ENCODE measurements at regions not wholly inside any gene's neighbourhood (a gene's known extent, or its start where the extent isn't known, plus 50 kb on each side); places are given as distances from the start of the nearest gene placed in this dataset.

GRCh38 chr5:158272409-158272808 is 413.5 kb upstream of the CLINT1 start:
- Histone ChIP-seq H3K4me3 (ENCODE audit: low read length) (no peak overlapping the region), H3K4me1 (ENCODE audit: low read length) (no peaks in the 10 kb centered on the region), H2AFZ (ENCODE audit: low read length) (no peak overlapping the region), H3K4me2 (ENCODE audit: low read depth, low read length, poor library complexity, severe bottlenecking) (no peak overlapping the region), H3K27ac (ENCODE audit: low read length) (no peak overlapping the region), H3K9me2 (replicated peaks; ENCODE audit: insufficient read depth, low read length) (no peaks in the 10 kb centered on the region), H3K27me3 (ENCODE audit: low read length) (no peaks in the 10 kb centered on the region), H3K79me2 (ENCODE audit: low read length) (no peaks in the 10 kb centered on the region), H3K9me3 (ENCODE audit: low read length) (no peaks in the 10 kb centered on the region), H3K9ac (ENCODE audit: low read length) (no peak overlapping the region), H3K36me3 (ENCODE audit: insufficient read depth, low read length) (no peaks in the 10 kb centered on the region), H4K20me1 (ENCODE audit: insufficient read depth, low read depth, low read length) (no peaks in the 10 kb centered on the region)
- no peak for DNase-seq

- Histone ChIP-seq H3K4me1 (ENCODE audit: low read length) (no peaks in the 10 kb centered on the region), H2AFZ (ENCODE audit: low read length) (no peak overlapping the region), H3K79me2 (ENCODE audit: low read length) (no peaks in the 10 kb centered on the region), H3K27me3 (ENCODE audit: low read length) (no peaks in the 10 kb centered on the region), H3K9me3 (ENCODE audit: low read length) (no peaks in the 10 kb centered on the region), H3K36me3 (ENCODE audit: insufficient read depth, low read length) (no peaks in the 10 kb centered on the region), H3K9me2 (replicated peaks; ENCODE audit: insufficient read depth, low read length) (no peaks in the 10 kb centered on the region), H3K4me3 (ENCODE audit: low read length) (no peak overlapping the region), H3K4me2 (ENCODE audit: low read depth, low read length, poor library complexity, severe bottlenecking) (no peak overlapping the region), H4K20me1 (ENCODE audit: insufficient read depth, low read depth, low read length) (no peaks in the 10 kb centered on the region), H3K9ac (ENCODE audit: low read length) (no peak overlapping the region), H3K27ac (ENCODE audit: low read length) (no peak overlapping the region)
- no peak for DNase-seq
Observed at GRCh38 chr5:158270996-158271554, 412.1 kb upstream of the CLINT1 start.

DNA sequence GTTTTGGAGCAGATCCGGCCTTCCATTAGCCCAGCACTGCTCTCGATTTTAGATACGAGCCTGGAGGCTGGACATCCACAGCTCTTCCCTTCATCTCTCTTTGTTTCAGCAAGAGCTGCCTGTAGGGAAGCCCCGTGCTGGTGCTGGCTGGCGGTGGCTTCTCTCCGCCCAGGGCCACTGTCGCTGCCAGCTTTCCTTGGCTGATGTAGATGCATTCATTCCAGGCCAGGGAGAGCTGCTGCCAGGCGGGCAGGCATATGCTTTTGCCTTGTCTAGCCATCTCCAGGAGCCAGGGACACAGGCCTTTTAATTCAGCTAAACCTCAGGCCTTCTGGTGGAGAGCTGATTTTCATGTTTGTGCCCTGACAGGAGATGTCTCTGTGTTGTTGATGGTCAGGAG is 409.3 kb upstream of the CLINT1 start:
- Histone ChIP-seq H3K9me3 (ENCODE audit: low read length) (no peaks in the 10 kb centered on the region), H3K36me3 (ENCODE audit: insufficient read depth, low read length) (no peaks in the 10 kb centered on the region), H3K27ac (ENCODE audit: low read length) (no peak overlapping the region), H3K4me2 (ENCODE audit: low read depth, low read length, poor library complexity, severe bottlenecking) (no peak overlapping the region), H3K27me3 (ENCODE audit: low read length) (peaks cover 5% of the 10 kb centered on the region; the same call in 1 of the 2 replicates), H3K4me3 (ENCODE audit: low read length) (no peak overlapping the region), H3K79me2 (ENCODE audit: low read length) (no peaks in the 10 kb centered on the region), H3K9me2 (replicated peaks; ENCODE audit: insufficient read depth, low read length) (no peaks in the 10 kb centered on the region), H2AFZ (ENCODE audit: low read length) (no peak overlapping the region), H4K20me1 (ENCODE audit: insufficient read depth, low read depth, low read length) (no peaks in the 10 kb centered on the region), H3K4me1 (ENCODE audit: low read length) (no peaks in the 10 kb centered on the region), H3K9ac (ENCODE audit: low read length) (no peak overlapping the region)
- no peak for DNase-seq

GRCh38 chr5:158267228-158267627 is 408.3 kb upstream of the CLINT1 start:
- Histone ChIP-seq H3K4me2 (ENCODE audit: low read depth, low read length, poor library complexity, severe bottlenecking) (no peak overlapping the region), H3K9me2 (replicated peaks; ENCODE audit: insufficient read depth, low read length) (no peaks in the 10 kb centered on the region), H3K9ac (ENCODE audit: low read length) (no peak overlapping the region), H3K79me2 (ENCODE audit: low read length) (no peaks in the 10 kb centered on the region), H3K27ac (ENCODE audit: low read length) (no peak overlapping the region), H3K4me3 (ENCODE audit: low read length) (no peak overlapping the region), H3K4me1 (ENCODE audit: low read length) (no peaks in the 10 kb centered on the region), H3K27me3 (ENCODE audit: low read length) (peaks cover 5% of the 10 kb centered on the region; the same call in 1 of the 2 replicates), H3K36me3 (ENCODE audit: insufficient read depth, low read length) (no peaks in the 10 kb centered on the region), H2AFZ (ENCODE audit: low read length) (no peak overlapping the region), H4K20me1 (ENCODE audit: insufficient read depth, low read depth, low read length) (no peaks in the 10 kb centered on the region), H3K9me3 (ENCODE audit: low read length) (no peaks in the 10 kb centered on the region)
- DNase-seq, result no peak

GRCh38 chr5:158265931-158266700 is 407.2 kb upstream of the CLINT1 start:
- Histone ChIP-seq H3K27ac (ENCODE audit: low read length) (no peak overlapping the region), H2AFZ (ENCODE audit: low read length) (no peak overlapping the region), H4K20me1 (ENCODE audit: insufficient read depth, low read depth, low read length) (no peaks in the 10 kb centered on the region), H3K4me1 (ENCODE audit: low read length) (no peaks in the 10 kb centered on the region), H3K27me3 (ENCODE audit: low read length) (peaks cover 5% of the 10 kb centered on the region; the same call in 1 of the 2 replicates), H3K9me3 (ENCODE audit: low read length) (no peaks in the 10 kb centered on the region), H3K79me2 (ENCODE audit: low read length) (no peaks in the 10 kb centered on the region), H3K4me3 (ENCODE audit: low read length) (no peak overlapping the region), H3K36me3 (ENCODE audit: insufficient read depth, low read length) (no peaks in the 10 kb centered on the region), H3K9me2 (replicated peaks; ENCODE audit: insufficient read depth, low read length) (no peaks in the 10 kb centered on the region), H3K9ac (ENCODE audit: low read length) (no peak overlapping the region), H3K4me2 (ENCODE audit: low read depth, low read length, poor library complexity, severe bottlenecking) (no peak overlapping the region)
- no peak for DNase-seq

DNA sequence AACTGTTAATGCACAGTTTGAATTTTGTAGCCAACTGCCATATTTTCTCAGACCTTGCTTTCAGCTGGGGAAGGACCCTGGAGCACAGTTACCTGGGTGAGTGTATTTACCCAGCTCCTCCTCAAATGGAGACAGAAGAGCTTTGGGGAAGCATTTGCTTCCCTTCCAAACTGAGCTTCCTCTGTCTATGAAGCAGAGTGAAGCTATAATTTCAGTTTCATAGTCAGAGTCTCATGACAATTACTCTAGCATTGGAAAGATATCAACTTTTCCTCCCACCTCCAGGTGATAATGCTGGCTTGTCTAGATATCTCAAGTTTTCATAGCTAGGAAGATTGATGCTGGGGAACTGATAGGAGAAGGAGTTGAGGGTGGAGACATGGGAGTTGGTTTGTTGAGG is 406.4 kb upstream of the CLINT1 start:
- Histone ChIP-seq H3K9ac (ENCODE audit: low read length) (no peak overlapping the region), H3K4me1 (ENCODE audit: low read length) (no peaks in the 10 kb centered on the region), H3K9me2 (replicated peaks; ENCODE audit: insufficient read depth, low read length) (no peaks in the 10 kb centered on the region), H3K4me3 (ENCODE audit: low read length) (no peak overlapping the region), H3K4me2 (ENCODE audit: low read depth, low read length, poor library complexity, severe bottlenecking) (no peak overlapping the region), H2AFZ (ENCODE audit: low read length) (no peak overlapping the region), H3K79me2 (ENCODE audit: low read length) (no peaks in the 10 kb centered on the region), H3K36me3 (ENCODE audit: insufficient read depth, low read length) (no peaks in the 10 kb centered on the region), H3K9me3 (ENCODE audit: low read length) (no peaks in the 10 kb centered on the region), H4K20me1 (ENCODE audit: insufficient read depth, low read depth, low read length) (no peaks in the 10 kb centered on the region), H3K27ac (ENCODE audit: low read length) (no peak overlapping the region), H3K27me3 (ENCODE audit: low read length) (peaks cover 8% of the 10 kb centered on the region; the same call in 1 of the 2 replicates)
- DNase-seq, result no peak

DNA sequence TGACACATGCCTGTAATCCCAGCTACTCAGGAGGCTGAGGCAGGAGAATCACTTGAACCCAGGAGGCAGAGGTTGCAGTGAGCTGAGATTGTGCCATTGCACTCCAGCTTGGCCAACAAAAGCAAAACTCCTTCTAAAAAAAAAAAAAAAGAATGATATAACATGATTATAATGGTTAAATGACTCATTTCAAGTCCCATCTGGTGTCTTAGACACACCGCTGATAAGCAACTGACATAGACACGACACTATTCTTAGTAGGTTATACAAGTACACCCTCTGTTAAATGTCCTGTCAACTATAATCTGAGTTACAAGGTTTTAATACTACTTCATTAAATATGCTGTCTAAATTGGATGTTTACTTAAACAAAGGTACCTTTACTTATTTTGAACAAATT is 405.3 kb upstream of the CLINT1 start:
- peaks cover 8% of the 10 kb centered on the region; the same call in 1 of the 2 replicates for H3K27me3 ChIP-seq (ENCODE audit: low read length)
- H3K36me3 ChIP-seq (ENCODE audit: insufficient read depth, low read length), result no peaks in the 10 kb centered on the region
- H3K27ac ChIP-seq (ENCODE audit: low read length), result no peak overlapping the region
- no peak overlapping the region for H3K4me3 ChIP-seq (ENCODE audit: low read length)
- no peaks in the 10 kb centered on the region for H4K20me1 ChIP-seq (ENCODE audit: insufficient read depth, low read depth, low read length)
- no peak overlapping the region for H3K4me2 ChIP-seq (ENCODE audit: low read depth, low read length, poor library complexity, severe bottlenecking)
- H3K9me2 ChIP-seq (replicated peaks; ENCODE audit: insufficient read depth, low read length), result no peaks in the 10 kb centered on the region
- H2AFZ ChIP-seq (ENCODE audit: low read length), result no peak overlapping the region
- H3K4me1 ChIP-seq (ENCODE audit: low read length), result no peaks in the 10 kb centered on the region
- H3K9ac ChIP-seq (ENCODE audit: low read length), result no peak overlapping the region
- H3K9me3 ChIP-seq (ENCODE audit: low read length), result no peaks in the 10 kb centered on the region
- DNase-seq, result no peak
- no peaks in the 10 kb centered on the region for H3K79me2 ChIP-seq (ENCODE audit: low read length)

- Histone ChIP-seq H4K20me1 (ENCODE audit: insufficient read depth, low read depth, low read length) (no peaks in the 10 kb centered on the region), H3K27me3 (ENCODE audit: low read length) (peaks cover 8% of the 10 kb centered on the region; the same call in 1 of the 2 replicates), H3K79me2 (ENCODE audit: low read length) (no peaks in the 10 kb centered on the region), H3K4me2 (ENCODE audit: low read depth, low read length, poor library complexity, severe bottlenecking) (no peak overlapping the region), H3K9ac (ENCODE audit: low read length) (no peak overlapping the region), H3K36me3 (ENCODE audit: insufficient read depth, low read length) (no peaks in the 10 kb centered on the region), H3K4me3 (ENCODE audit: low read length) (no peak overlapping the region), H3K4me1 (ENCODE audit: low read length) (no peaks in the 10 kb centered on the region), H3K9me3 (ENCODE audit: low read length) (no peaks in the 10 kb centered on the region), H3K27ac (ENCODE audit: low read length) (no peak overlapping the region), H2AFZ (ENCODE audit: low read length) (no peak overlapping the region), H3K9me2 (replicated peaks; ENCODE audit: insufficient read depth, low read length) (no peaks in the 10 kb centered on the region)
- DNase-seq, result no peak
Observed at GRCh38 chr5:158261674-158262367, 402.9 kb upstream of the CLINT1 start.
